HuH-7 (cell line): ENCODE measurements at regions not wholly inside any gene's neighbourhood (a gene's known extent, or its start where the extent isn't known, plus 50 kb on each side); places are given as distances from the start of the nearest gene placed in this dataset.
"Not testable (repeated sequence)": the region's sequence is repeated elsewhere in the genome, so short reads cannot be mapped to it uniquely, and the experiment has no call there.

Source experiments
- DNase-seq: peaks from one replicate; pipeline ENCODE4 v3.0.0; 2011; ENCODE audit warnings: low spot score

DNA sequence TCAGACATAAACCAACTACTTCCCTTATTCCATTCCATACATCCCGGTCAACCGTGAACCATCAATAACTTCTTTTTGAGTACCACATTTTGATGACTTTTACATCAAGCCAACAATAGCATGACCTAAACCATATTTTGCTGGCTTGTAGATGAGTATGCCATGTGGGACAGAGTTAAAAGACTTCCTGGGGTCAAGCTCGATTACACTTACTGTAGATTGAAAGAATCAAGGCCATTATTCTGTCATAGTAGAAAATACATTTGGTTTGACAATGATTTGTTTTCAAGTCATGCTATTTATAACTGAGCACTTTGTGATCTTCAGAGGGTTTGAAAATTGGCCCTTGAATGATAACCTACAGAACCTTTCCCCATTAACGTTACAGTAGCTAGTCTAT, 1086.9 kb upstream of the PCDH20 start:
- no peak for DNase-seq

DNA sequence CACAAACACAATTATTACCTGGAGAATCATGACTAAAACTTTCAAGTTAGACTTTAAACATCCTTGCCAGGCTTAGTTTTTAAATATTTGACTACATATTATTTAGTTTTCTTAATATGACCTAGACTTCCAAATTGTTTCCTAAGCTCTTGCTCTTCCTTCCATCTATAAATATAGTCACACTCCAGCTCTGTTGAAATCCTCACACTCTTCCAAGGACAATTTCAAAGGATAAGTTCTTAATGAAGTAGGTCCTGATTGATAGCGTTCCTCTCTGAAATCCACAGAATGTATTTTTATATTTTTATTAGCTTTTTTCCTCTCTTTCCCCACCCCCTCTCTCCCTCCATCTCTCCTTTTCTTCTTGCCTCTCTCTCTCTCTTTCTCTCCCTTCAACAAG, 1074.1 kb upstream of the PCDH20 start:
- no peak for DNase-seq

DNA sequence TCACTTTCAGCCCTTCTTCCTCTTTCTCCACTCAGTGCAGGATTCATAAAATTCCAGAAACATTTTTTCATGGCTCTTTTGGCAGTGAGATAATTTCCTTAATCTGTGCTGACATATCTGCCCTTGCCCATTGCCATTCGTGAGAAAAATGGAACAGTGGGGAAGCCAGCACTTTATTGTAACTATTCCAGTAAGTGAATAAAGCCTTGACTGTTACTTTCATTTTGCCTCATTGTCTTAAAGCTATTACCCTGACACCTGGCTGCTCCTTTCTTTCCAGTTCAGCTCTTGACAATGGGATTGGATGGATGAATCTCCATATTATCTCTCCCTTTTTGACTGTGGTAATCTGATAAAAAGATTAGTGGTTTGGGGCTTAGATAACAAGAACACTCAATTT, 1068.1 kb upstream of the PCDH20 start:
- no peak for DNase-seq

DNA sequence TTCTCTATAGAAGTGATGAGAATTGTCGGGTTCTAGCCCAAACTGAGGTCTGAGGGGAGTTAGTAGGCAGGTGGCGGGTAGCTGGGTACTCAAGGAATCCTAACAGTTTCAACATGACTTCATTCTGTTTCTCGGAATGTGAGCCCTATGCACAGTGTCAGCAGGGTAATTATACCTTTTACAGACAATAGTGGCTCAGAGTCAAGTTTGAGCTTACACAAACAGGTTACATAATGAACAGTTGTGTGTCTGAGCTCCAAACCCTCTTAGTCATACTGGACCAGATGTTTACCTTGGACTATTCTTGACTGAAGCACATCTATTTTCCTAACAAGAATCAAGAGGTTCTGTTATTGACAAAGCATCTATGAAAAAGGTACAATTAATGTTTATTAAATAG, 1066.7 kb upstream of the PCDH20 start:
- no peak for DNase-seq

DNA sequence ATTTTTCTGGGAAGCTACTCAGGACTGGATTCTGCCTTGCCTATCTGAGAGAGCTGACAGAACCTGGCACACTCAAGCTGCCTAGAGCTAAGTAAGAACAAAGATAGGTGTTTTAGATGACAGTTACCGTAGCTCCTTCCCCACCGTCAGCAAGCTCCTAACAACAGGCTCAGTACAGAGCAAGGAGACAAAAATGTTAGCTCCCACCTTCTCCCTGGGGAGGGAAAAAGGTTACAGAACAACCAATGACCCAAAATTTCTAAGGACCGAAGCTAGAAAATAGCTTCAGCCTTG, 1058.2 kb upstream of the PCDH20 start:
- DNase-seq, result no peak

DNA sequence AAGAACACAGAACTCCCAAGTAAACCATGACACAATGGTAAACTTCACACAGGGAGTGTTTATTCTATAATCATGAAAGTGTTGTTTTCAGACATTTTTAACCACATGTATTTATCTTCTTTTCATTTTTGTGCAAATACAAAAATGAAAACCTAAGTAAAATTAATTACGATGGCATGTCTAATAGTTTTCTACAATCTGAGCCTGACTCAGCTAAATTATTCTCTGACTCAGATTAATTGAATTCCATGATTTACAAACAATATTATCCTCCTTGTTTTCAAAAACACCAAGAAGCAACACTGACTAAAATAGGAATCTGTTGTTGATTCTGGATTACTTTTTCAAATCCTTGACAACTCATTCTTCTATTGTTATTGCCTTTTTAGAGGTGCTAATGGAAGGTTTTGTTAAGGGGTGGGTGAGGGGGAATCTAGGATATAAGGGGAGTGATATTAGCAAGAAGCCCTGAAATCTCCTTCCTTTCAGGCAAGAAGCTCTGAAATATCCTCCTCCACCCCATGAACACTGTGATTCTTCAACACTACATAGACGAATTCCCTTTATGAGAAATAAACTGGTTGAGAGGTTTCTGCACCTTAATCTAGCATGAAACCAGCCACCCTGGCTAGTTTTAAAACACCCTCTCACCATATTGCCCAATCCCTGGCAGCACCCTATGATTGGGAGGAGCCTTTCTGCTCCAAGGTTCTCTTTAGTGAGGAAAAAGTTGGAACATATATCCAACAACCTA, 1057.7 kb upstream of the PCDH20 start:
- DNase-seq, result no peak

DNA sequence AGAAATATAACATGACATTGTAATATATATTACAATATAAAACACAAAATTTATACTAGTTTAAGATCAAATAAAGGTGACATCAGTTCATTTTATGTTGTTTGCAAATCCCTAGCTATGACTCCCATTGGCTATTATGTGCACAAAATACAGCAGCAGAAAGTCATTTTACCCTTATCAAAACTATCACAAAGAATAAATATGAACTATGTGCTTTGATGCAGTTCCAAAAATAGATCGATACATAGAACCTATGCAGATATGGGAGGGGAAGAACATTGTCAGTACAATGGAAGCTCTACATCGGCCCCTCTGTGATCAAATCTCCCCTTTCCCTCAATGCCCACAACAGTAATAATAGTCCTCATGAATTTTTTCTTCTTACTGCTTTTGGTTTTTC, 1038.1 kb upstream of the PCDH20 start:
- DNase-seq, result no peak

DNA sequence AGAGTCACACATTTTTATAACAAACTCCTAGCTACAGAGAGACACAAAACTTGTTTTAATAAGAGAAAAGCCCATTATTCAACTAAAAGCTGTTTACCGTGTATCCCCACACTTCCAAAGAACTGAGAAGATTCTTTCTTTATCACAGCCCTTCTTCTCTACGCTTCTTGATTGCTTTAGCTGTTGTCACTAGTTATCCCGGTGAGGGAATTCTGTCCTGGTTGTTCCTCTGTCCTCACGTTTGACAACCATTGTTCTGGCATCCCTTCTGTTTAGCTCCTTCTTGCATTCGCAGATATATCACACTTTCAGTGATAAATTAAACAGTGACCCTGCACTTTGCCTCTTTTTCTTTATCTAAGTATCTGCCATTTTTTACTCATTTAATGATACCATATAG, 1035.1 kb upstream of the PCDH20 start:
- no peak for DNase-seq

DNA sequence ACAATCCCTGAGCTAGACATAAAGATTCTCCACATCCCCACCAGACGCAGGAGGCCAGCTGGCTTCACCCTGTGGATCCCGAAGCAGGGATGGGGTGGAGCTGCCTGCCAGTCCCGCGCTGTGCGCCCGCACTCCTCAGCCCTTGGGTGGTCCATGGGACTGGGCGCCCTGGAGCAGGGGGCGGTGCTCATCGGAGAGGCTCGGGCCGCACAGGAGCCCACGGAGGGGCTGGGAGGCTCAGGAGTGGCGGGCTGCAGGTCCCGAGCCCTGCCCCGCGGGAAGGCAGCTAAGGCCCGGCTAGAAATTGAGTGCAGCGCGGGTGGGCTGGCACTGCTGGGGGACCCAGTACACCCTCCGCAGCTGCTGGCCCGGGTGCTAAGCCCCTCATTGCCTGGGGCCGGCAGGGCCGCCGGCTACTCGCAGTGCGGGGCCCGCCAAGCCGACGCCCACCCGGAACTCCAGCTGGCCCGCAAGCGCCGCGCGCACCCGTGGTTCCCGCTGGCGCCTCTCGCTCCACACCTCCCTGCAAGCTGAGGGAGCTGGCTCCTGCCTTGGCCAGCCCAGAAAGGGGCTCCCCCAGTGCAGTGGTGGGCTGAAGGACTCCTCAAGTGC, 1032.2 kb upstream of the PCDH20 start:
- not testable (repeated sequence) for DNase-seq

DNA sequence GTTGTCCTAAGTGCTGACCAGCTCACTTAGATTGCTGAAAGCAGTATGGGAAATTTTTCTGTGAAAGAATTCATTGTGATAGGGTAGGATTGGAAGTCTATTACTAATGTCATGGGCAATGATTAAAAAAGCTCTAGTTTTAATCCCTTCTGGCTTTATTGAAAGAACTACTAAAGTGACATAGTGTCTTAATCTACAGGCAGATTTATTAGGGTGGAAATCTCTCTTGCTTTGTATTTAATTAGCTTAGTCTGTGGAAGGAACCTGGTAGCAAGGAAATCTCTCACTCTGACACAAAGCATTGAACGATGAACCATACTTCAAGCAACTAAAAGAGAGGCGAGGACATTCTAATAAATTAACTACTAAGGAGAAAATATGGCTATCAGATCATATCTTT, 1029.2 kb upstream of the PCDH20 start:
- no peak for DNase-seq

DNA sequence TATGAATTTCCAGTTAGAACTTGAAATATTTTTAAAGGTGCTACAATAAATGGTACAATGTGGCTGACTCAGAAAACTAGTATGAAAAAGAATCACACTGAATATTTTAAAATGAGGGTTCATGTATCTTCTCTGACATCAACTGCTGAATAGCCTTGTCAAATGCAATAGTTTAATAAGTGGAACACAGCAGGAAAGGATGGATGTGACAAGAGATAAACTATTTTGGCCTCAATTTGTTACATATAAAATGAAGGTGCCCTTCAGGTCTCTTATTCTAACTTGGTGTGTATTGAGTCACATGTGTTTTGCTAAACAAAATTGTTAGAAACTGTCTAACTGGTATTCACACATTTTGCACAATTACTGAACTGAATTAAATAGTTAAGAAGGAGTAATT, 1018.4 kb upstream of the PCDH20 start:
- no peak for DNase-seq

DNA sequence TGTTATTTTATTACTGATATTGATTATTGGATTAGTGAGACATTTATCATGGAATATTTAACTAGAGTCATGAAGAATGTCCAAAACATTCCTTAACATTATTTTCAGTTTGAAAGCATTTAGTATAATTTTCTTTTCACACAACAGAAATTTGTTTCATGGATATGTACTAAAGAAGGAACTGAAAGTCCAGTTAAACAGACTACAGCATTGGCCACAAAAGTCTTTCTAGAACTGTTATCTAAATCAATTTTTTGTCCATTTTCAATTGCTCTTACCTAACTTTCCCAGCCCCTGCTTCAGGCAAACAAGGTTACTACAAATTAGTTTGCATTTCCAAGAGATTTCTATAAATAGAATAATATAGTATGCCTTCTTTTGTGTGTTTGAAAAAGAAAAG, 1018.0 kb upstream of the PCDH20 start:
- DNase-seq, result no peak

DNA sequence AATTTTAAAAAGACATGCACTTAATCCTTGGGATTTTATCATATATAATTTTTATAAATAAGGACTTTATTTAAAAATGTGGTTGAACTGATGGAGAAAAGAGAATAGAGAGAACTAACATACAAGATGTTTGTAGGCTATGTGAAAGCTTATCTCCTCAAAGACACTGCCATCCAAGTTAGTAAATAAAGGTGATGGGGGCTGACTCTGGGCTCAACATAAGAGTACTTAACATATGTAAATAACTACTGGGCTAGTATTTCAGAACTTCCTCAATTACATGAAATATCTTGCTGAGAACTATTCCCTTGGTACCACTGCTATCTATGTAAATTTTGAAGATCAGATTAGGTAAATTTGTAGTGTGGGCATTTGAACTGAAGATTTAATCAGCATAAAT, 1017.3 kb upstream of the PCDH20 start:
- DNase-seq, result no peak

DNA sequence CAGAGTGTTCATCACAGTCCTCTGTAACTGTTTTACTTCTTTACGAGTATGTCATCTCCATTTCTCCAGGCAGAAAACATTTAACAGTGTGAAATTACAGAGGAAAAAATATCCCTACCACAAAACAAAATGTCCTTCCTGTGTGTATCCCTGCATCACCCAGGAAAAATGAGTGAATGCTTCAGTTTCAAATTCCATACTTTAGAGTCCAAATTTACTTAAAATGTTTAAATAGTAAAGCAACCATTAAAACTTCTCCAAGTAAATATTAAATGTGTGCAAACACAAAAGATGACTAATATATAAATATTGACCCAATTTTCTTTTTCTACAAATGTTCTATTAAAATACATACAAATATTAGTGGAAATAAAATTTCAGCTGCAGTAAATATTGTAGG, 1016.6 kb upstream of the PCDH20 start:
- no peak for DNase-seq

DNA sequence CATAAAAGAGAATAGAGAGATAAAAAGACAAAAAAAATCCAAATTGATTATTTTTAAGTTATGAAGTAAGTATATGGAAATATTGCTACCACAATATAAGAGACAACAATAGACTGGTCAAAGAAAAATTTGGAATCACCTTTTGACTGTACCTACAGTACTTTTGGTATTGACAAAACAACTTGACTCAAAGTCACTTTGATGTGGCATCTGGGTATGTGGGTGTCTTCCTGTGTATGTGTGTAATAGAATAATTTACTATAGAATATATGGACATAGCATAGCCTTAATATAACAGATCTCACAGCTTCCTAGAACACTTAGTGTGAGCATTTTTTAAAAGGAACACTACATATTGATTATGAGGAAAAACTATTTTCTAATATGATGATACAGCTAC, 1016.2 kb upstream of the PCDH20 start:
- DNase-seq, result no peak

DNA sequence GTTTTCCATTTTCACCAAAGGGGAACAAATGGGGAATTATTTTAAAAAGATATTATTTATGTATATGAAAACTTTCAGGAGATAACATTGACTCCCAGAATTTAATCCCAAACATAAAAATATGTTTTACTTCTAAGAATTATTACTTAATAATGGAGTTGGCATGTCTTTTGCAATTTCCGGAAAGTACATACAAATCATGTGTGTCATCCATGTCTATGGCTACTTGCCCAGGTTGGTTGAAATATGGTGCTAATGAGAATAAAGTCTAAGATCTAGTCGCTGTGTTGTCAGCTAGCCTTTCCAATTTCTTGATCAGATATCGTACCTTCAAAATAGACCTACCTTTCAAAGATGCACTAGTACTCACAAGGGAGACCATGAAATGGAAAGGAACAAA, 1003.2 kb upstream of the PCDH20 start:
- no peak for DNase-seq

DNA sequence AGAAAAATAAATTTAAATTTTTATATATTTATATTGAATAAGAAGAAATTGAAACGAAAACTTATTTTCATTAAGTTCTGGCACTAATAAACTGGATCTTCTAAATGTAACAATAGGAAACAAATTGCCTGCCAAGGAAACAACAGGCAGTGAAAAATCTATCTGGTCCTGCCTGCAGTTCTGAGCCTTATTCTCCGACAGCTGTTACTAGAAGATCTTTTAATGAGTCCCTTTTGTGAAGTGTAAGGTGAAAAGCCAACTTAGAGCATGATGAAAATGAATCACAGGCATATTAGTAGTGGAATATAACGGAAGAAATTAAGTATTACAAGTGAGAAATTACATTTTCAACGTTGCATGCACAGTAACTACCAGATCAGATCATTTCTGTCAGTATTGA, 1002.7 kb upstream of the PCDH20 start:
- DNase-seq, result no peak

DNA sequence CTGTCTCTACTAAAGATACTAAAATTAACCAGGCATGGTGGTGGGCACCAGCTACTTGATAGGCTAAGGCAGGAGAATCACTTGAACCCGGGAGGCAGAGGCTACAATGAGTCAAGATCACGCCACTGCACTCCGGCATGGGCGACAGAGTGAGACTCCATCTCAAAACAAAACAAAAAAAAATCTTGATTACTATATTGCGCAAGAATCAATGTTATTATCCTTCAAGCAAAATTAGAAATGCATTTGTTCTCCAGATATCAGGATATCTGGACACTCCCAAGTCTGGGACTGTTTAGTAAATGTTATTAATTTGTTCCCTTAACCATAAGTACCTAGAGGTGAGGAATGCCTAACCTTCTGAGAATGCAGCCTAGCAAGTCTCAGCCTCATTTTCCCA, 992.2 kb upstream of the PCDH20 start:
- no peak for DNase-seq

DNA sequence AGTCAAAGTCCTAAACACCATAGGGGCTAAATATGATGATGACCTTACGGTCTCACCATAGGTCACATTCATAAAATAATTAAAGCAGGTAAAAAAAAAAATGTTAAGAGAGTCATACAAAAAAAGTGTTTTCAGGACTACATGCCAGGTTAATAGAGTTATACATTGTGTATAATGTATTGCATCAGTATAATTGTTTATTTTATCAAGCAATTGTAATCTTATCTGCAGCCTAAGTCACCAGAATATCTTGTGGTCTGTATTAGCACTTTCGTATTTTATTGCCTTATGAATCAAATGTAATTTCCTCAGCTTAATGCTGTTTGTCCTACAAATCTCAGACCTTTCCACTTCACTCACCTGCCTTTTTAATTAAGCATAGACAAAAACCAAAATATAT, 972.9 kb upstream of the PCDH20 start:
- DNase-seq, result no peak

DNA sequence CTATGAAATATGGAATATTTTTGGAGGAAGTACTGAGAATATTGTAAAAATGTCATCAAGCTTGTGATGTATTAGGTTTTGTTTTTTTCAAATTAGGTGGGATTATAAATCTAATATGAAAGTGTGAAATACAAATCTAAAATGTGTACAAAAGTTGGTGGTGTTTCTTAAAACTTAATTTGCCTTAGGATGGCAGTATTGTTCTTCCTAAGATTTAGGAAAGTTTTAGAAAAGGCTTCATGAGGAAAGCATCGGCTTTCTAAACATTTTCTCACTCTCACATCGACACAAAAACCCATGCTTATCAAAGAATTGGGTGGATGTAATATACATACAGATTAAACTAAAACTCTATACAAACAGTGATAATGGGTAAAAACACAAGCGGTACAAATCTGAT, 972.0 kb upstream of the PCDH20 start:
- peak; percentile 7 for DNase-seq

DNA sequence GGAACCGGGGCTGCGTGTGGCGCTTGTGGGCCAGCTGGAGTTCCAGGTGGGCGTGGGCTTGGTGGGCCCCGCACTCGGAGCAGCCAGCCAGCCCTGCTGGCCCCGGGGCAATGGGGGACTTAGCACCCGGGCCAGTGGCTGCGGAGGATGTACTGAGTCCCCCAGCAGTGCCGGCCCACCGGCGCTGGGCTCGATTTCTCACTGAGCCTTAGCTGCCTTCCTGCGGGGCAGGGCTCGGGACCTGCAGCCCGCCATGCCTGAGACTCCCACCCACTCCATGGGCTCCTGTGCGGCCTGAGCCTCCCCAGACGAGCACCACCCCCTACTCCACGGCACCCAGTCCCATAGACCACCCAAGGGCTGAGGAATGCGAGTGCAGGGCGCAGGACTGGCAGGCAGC, 963.6 kb upstream of the PCDH20 start:
- DNase-seq, result not testable (repeated sequence)

DNA sequence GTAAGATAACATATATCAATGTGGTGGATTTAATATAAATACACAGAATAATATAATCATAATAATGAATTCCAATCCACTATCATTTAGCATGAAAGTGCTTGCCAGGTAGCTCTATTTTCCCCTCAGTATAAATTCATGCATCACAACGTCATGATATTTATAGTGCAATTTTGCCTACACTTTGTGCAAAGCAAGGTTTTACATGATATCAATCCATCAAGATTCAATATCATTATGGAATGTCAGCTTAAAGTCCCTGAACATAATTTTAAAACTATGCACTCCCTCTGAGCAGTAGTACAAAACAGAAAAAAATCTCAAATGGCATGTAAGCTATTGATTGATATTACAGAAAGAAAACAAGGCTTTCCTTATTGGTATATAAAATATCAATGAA, 962.2 kb upstream of the PCDH20 start:
- no peak for DNase-seq

DNA sequence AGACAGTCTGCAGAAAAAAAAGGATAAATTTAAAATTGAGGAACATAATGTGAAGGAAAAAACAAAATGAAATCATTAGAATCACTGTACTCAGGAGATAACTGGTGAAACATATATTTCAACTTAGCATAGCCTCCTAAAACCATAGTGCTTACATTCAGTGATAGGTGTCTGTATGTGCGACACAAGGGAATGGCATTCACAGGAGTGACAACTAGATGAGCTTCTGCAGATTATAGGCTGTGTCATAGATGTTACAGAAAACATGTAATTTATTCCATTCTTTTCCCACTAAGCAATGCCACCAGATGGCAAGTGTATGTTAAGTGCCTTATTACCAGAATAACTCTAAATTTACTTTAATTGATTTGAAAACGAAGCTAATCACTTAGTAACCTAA, 960.0 kb upstream of the PCDH20 start:
- no peak for DNase-seq

DNA sequence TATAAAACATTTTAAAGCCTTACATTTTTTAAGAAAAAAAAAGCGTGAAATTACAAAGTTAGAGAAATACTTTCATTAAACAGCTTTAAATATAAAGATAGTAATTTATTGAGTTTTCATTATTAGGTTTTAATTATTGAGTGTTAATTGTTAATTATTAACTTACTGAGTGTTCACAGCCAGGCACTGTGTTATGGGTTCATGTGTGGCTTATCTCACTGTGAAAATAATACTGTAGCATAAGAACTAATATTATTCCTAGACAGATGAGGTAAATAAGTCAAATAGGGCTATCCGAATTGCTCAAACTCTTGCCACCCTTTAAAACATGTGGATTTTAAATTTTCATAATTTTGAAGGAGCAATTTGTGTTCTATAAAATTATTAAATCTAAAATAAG, 956.1 kb upstream of the PCDH20 start:
- no peak for DNase-seq
